ENCODE measurements at regions not wholly inside any gene's neighbourhood (a gene's known extent, or its start where the extent isn't known, plus 50 kb on each side); places are given as distances from the start of the nearest gene placed in this dataset.

DNA sequence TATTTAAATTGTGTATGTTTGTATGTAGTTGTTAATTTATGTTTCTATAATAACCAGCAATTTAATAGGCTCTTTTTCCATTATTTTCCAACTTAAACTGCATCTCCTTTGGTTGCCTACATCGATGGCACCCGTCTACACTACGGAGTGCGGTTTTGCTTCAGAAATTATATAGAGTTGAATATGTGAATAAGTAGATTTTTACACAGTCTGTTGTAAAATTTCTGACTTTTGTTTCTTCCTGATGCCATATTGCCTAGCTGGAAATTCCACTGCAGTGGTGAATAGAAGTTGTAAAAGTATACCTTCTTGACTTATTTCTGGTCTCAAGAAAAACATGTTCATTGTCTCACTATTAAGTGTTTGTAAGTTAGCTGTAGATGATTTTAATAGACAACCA, 404.1 kb upstream of the EPHA7 start:
- H3K27ac ChIP-seq (ENCODE audit: low read depth in 2 of 2, low read length in 2 of 2), result no peak overlapping the region
- no peaks in the 10 kb centered on the region for H3K27me3 ChIP-seq (ENCODE audit: control insufficient read depth in 2 of 2, insufficient read depth in 2 of 2, low read length in 2 of 2)
- no peak overlapping the region for H3K4me3 ChIP-seq (ENCODE audit: low read length in 2 of 2)
- no peaks in the 10 kb centered on the region for H3K4me1 ChIP-seq (ENCODE audit: control insufficient read depth in 2 of 2, insufficient read depth in 2 of 2, low read length in 2 of 2)
- no peaks in the 10 kb centered on the region for H3K36me3 ChIP-seq (ENCODE audit: control insufficient read depth in 2 of 2, insufficient read depth in 2 of 2, low read length in 2 of 2)
- H3K9me3 ChIP-seq (ENCODE audit: control insufficient read depth in 2 of 2, low read length in 2 of 2), result no peaks in the 10 kb centered on the region
- H3K9ac ChIP-seq (ENCODE audit: low read depth in 1 of 2, low read length in 2 of 2), result no peak overlapping the region

GRCh38 chr6:93822434-93823265, 403.3 kb upstream of the EPHA7 start:
- no peak overlapping the region for H3K27ac ChIP-seq (ENCODE audit: low read depth in 2 of 2, low read length in 2 of 2)
- no peaks in the 10 kb centered on the region for H3K36me3 ChIP-seq (ENCODE audit: control insufficient read depth in 2 of 2, insufficient read depth in 2 of 2, low read length in 2 of 2)
- no peak overlapping the region for H3K9ac ChIP-seq (ENCODE audit: low read depth in 1 of 2, low read length in 2 of 2)
- no peaks in the 10 kb centered on the region for H3K27me3 ChIP-seq (ENCODE audit: control insufficient read depth in 2 of 2, insufficient read depth in 2 of 2, low read length in 2 of 2)
- H3K9me3 ChIP-seq (ENCODE audit: control insufficient read depth in 2 of 2, low read length in 2 of 2), result no peaks in the 10 kb centered on the region
- H3K4me1 ChIP-seq (ENCODE audit: control insufficient read depth in 2 of 2, insufficient read depth in 2 of 2, low read length in 2 of 2), result no peaks in the 10 kb centered on the region
- H3K4me3 ChIP-seq (ENCODE audit: low read length in 2 of 2), result no peak overlapping the region

DNA sequence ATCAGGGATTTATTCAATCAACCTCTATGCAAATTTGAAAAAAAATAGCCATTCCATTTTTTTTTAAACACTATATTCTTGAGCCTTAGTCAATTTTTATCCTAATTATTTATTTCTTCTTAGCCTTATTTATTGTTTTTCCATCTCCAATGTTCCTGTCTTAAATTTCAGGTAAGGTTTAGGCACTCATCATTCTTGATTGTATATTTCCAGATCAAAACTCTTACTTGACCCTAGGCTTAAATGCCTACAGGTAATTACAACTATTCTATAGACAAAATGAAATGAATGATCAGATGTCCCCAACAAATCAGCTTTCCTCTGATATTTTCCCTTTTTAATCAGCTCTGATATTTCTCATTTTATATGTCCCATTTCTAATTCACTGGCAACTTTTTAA, 402.6 kb upstream of the EPHA7 start:
- Histone ChIP-seq H3K36me3 (ENCODE audit: control insufficient read depth in 2 of 2, insufficient read depth in 2 of 2, low read length in 2 of 2) (no peaks in the 10 kb centered on the region), H3K9ac (ENCODE audit: low read depth in 1 of 2, low read length in 2 of 2) (no peak overlapping the region), H3K27me3 (ENCODE audit: control insufficient read depth in 2 of 2, insufficient read depth in 2 of 2, low read length in 2 of 2) (no peaks in the 10 kb centered on the region), H3K27ac (ENCODE audit: low read depth in 2 of 2, low read length in 2 of 2) (no peak overlapping the region), H3K4me1 (ENCODE audit: control insufficient read depth in 2 of 2, insufficient read depth in 2 of 2, low read length in 2 of 2) (no peaks in the 10 kb centered on the region), H3K4me3 (ENCODE audit: low read length in 2 of 2) (no peak overlapping the region), H3K9me3 (ENCODE audit: control insufficient read depth in 2 of 2, low read length in 2 of 2) (no peaks in the 10 kb centered on the region)

DNA sequence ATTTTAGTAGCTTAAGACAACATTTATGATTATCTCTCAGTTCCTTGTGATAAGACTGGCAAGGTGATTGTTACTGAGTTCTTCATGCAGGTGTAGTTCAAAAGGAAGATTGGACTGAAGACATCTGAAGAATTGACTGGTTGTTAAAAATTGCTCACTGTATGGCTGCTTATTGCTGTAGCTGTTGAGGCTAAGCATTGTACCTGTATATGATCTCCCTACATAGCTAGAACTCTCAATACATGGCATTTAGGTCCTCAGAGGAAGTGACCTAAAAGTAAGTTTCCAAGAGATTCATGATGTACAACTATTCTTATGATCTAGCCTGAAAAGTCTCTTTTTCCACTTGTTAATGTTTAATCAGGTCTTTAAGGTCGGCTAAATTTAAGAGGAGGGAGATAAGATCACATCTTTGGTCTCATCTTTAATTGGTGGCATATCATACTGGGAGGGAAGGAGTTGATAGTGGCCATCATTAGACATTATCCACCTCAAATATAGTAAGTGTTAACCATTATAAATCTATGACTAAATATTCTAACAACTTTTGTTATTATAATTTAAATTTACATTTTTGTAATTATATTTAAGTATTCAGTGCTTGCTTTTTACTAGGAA, 401.2 kb upstream of the EPHA7 start:
- no peak overlapping the region for H3K4me3 ChIP-seq (ENCODE audit: low read length in 2 of 2)
- no peak overlapping the region for H3K27ac ChIP-seq (ENCODE audit: low read depth in 2 of 2, low read length in 2 of 2)
- H3K36me3 ChIP-seq (ENCODE audit: control insufficient read depth in 2 of 2, insufficient read depth in 2 of 2, low read length in 2 of 2), result no peaks in the 10 kb centered on the region
- H3K9ac ChIP-seq (ENCODE audit: low read depth in 1 of 2, low read length in 2 of 2), result no peak overlapping the region
- H3K4me1 ChIP-seq (ENCODE audit: control insufficient read depth in 2 of 2, insufficient read depth in 2 of 2, low read length in 2 of 2), result no peaks in the 10 kb centered on the region
- no peaks in the 10 kb centered on the region for H3K9me3 ChIP-seq (ENCODE audit: control insufficient read depth in 2 of 2, low read length in 2 of 2)
- no peaks in the 10 kb centered on the region for H3K27me3 ChIP-seq (ENCODE audit: control insufficient read depth in 2 of 2, insufficient read depth in 2 of 2, low read length in 2 of 2)

GRCh38 chr6:93819189-93819588, 399.8 kb upstream of the EPHA7 start:
- no peaks in the 10 kb centered on the region for H3K36me3 ChIP-seq (ENCODE audit: control insufficient read depth in 2 of 2, insufficient read depth in 2 of 2, low read length in 2 of 2)
- no peaks in the 10 kb centered on the region for H3K4me1 ChIP-seq (ENCODE audit: control insufficient read depth in 2 of 2, insufficient read depth in 2 of 2, low read length in 2 of 2)
- no peak overlapping the region for H3K9ac ChIP-seq (ENCODE audit: low read depth in 1 of 2, low read length in 2 of 2)
- H3K9me3 ChIP-seq (ENCODE audit: control insufficient read depth in 2 of 2, low read length in 2 of 2), result no peaks in the 10 kb centered on the region
- no peak overlapping the region for H3K27ac ChIP-seq (ENCODE audit: low read depth in 2 of 2, low read length in 2 of 2)
- no peak overlapping the region for H3K4me3 ChIP-seq (ENCODE audit: low read length in 2 of 2)
- H3K27me3 ChIP-seq (ENCODE audit: control insufficient read depth in 2 of 2, insufficient read depth in 2 of 2, low read length in 2 of 2), result no peaks in the 10 kb centered on the region

GRCh38 chr6:93817937-93818336, 398.6 kb upstream of the EPHA7 start:
- Histone ChIP-seq H3K9ac (ENCODE audit: low read depth in 1 of 2, low read length in 2 of 2) (no peak overlapping the region), H3K4me1 (ENCODE audit: control insufficient read depth in 2 of 2, insufficient read depth in 2 of 2, low read length in 2 of 2) (no peaks in the 10 kb centered on the region), H3K27ac (ENCODE audit: low read depth in 2 of 2, low read length in 2 of 2) (no peak overlapping the region), H3K27me3 (ENCODE audit: control insufficient read depth in 2 of 2, insufficient read depth in 2 of 2, low read length in 2 of 2) (no peaks in the 10 kb centered on the region), H3K4me3 (ENCODE audit: low read length in 2 of 2) (no peak overlapping the region), H3K36me3 (ENCODE audit: control insufficient read depth in 2 of 2, insufficient read depth in 2 of 2, low read length in 2 of 2) (no peaks in the 10 kb centered on the region), H3K9me3 (ENCODE audit: control insufficient read depth in 2 of 2, low read length in 2 of 2) (no peaks in the 10 kb centered on the region)

GRCh38 chr6:93806409-93807270, 387.3 kb upstream of the EPHA7 start:
- no peaks in the 10 kb centered on the region for H3K4me1 ChIP-seq (ENCODE audit: control insufficient read depth in 2 of 2, insufficient read depth in 2 of 2, low read length in 2 of 2)
- no peak overlapping the region for H3K4me3 ChIP-seq (ENCODE audit: low read length in 2 of 2)
- no peaks in the 10 kb centered on the region for H3K27me3 ChIP-seq (ENCODE audit: control insufficient read depth in 2 of 2, insufficient read depth in 2 of 2, low read length in 2 of 2)
- H3K9ac ChIP-seq (ENCODE audit: low read depth in 1 of 2, low read length in 2 of 2), result no peak overlapping the region
- H3K27ac ChIP-seq (ENCODE audit: low read depth in 2 of 2, low read length in 2 of 2), result no peak overlapping the region
- H3K9me3 ChIP-seq (ENCODE audit: control insufficient read depth in 2 of 2, low read length in 2 of 2), result no peaks in the 10 kb centered on the region
- H3K36me3 ChIP-seq (ENCODE audit: control insufficient read depth in 2 of 2, insufficient read depth in 2 of 2, low read length in 2 of 2), result no peaks in the 10 kb centered on the region

GRCh38 chr6:93801101-93801847, 381.9 kb upstream of the EPHA7 start:
- H3K27ac ChIP-seq (ENCODE audit: low read depth in 2 of 2, low read length in 2 of 2), result no peak overlapping the region
- H3K9ac ChIP-seq (ENCODE audit: low read depth in 1 of 2, low read length in 2 of 2), result no peak overlapping the region
- no peaks in the 10 kb centered on the region for H3K9me3 ChIP-seq (ENCODE audit: control insufficient read depth in 2 of 2, low read length in 2 of 2)
- H3K36me3 ChIP-seq (ENCODE audit: control insufficient read depth in 2 of 2, insufficient read depth in 2 of 2, low read length in 2 of 2), result no peaks in the 10 kb centered on the region
- H3K27me3 ChIP-seq (ENCODE audit: control insufficient read depth in 2 of 2, insufficient read depth in 2 of 2, low read length in 2 of 2), result no peaks in the 10 kb centered on the region
- no peak overlapping the region for H3K4me3 ChIP-seq (ENCODE audit: low read length in 2 of 2)
- no peaks in the 10 kb centered on the region for H3K4me1 ChIP-seq (ENCODE audit: control insufficient read depth in 2 of 2, insufficient read depth in 2 of 2, low read length in 2 of 2)

DNA sequence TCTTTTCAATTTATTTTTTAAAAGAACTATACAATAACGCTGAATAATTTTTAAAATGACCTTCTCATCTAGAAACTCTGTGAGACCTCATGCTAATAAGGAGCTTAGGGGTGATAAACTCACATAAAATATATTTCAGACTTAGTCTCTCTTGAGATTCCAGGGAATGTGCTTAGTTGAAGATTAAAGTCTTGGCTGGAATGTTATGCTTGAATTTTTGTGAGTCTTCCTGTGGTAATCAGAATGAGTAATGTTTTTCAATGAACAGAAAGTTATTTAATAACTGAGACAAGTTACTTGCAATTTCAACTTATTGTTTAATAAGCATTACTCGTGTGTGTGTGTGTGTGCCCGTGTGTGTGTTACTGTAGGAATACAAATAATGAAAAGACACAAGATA, 379.9 kb upstream of the EPHA7 start:
- Histone ChIP-seq H3K9ac (ENCODE audit: low read depth in 1 of 2, low read length in 2 of 2) (no peak overlapping the region), H3K9me3 (ENCODE audit: control insufficient read depth in 2 of 2, low read length in 2 of 2) (no peaks in the 10 kb centered on the region), H3K27ac (ENCODE audit: low read depth in 2 of 2, low read length in 2 of 2) (no peak overlapping the region), H3K4me3 (ENCODE audit: low read length in 2 of 2) (no peak overlapping the region), H3K4me1 (ENCODE audit: control insufficient read depth in 2 of 2, insufficient read depth in 2 of 2, low read length in 2 of 2) (no peaks in the 10 kb centered on the region), H3K36me3 (ENCODE audit: control insufficient read depth in 2 of 2, insufficient read depth in 2 of 2, low read length in 2 of 2) (no peaks in the 10 kb centered on the region), H3K27me3 (ENCODE audit: control insufficient read depth in 2 of 2, insufficient read depth in 2 of 2, low read length in 2 of 2) (no peaks in the 10 kb centered on the region)
